ENCODE measurements at regions not wholly inside any gene's neighbourhood (a gene's known extent, or its start where the extent isn't known, plus 50 kb on each side); places are given as distances from the start of the nearest gene placed in this dataset.

GRCh38 chr2:192278701-192279100 is 84.0 kb upstream of the TMEFF2 start:
- H3K27ac ChIP-seq (ENCODE audit: low read depth in 2 of 2, low read length in 1 of 2) = no peak overlapping the region
- no peaks in the 10 kb centered on the region for H4K20me1 ChIP-seq (ENCODE audit: insufficient read depth)
- H3K9ac ChIP-seq = no peak overlapping the region
- no peaks in the 10 kb centered on the region for H3K4me1 ChIP-seq (ENCODE audit: control insufficient read depth in 1 of 2, insufficient read depth in 2 of 2, low read depth in 1 of 2, low read length in 1 of 2)
- DNase-seq = no peak
- no peaks in the 10 kb centered on the region for H3K9me2 ChIP-seq
- no peaks in the 10 kb centered on the region for H3F3A ChIP-seq (replicated peaks; ENCODE audit: insufficient read depth)
- POLR2A ChIA-PET = no interaction called here
- H3K4me2 ChIP-seq = no peak overlapping the region
- H3K4me3 ChIP-seq (ENCODE audit: low read depth in 2 of 2, low read length in 1 of 2) = no peak overlapping the region
- no peaks in the 10 kb centered on the region for H3K36me3 ChIP-seq (replicated peaks in 1 of 2; ENCODE audit: control insufficient read depth in 1 of 2, insufficient read depth in 2 of 2, low read length in 1 of 2)
- no peaks in the 10 kb centered on the region for H3K9me3 ChIP-seq
- no peak overlapping the region for H2AFZ ChIP-seq (ENCODE audit: low read depth)
- no peaks in the 10 kb centered on the region for H3K27me3 ChIP-seq (ENCODE audit: insufficient read depth)
- CTCF ChIA-PET = no interaction called here
- no peak for TF ChIP-seq YY1 (IDR thresholded peaks at IDR 0.05; ENCODE audit: low read depth)
- no peak for TF ChIP-seq EZH2phosphoT487 (IDR thresholded peaks at IDR 0.05; ENCODE audit: borderline replicate concordance, low read depth)
- TF ChIP-seq FOXJ3 (CRISPR knock-in tag; IDR thresholded peaks at IDR 0.05) = no peak
- TF ChIP-seq IRF3 (IDR thresholded peaks at IDR 0.05; ENCODE audit: low read depth, low read length) = no peak
- no peak for TF ChIP-seq REST (IDR thresholded peaks at IDR 0.05; ENCODE audit: low read depth, low read length)
- no peak for TF ChIP-seq TEAD4 (IDR thresholded peaks at IDR 0.05; ENCODE audit: borderline replicate concordance, insufficient read depth)
- TF ChIP-seq TAF1 (IDR thresholded peaks at IDR 0.05; ENCODE audit: borderline replicate concordance, low read depth, low read length) = no peak
- no peak for TF ChIP-seq MEF2A (IDR thresholded peaks at IDR 0.05; ENCODE audit: borderline replicate concordance, low read depth)
- no peak for TF ChIP-seq RFX5 (IDR thresholded peaks at IDR 0.05; ENCODE audit: low read length)
- no peak for TF ChIP-seq MAX (IDR thresholded peaks at IDR 0.05; ENCODE audit: low read depth)
- no peak for TF ChIP-seq EP300 (IDR thresholded peaks at IDR 0.05; ENCODE audit: borderline replicate concordance in 1 of 2, low read depth in 1 of 2, low read length in 1 of 2)
- TF ChIP-seq TCF12 (IDR thresholded peaks at IDR 0.05) = no peak
- no peak for TF ChIP-seq MXI1 (IDR thresholded peaks at IDR 0.05; ENCODE audit: low read depth, low read length)
- no peak for TF ChIP-seq JUND (IDR thresholded peaks at IDR 0.05)
- no peak for TF ChIP-seq CTCF (IDR thresholded peaks at IDR 0.05)
- no peaks in the 10 kb centered on the region for H3K79me2 ChIP-seq (ENCODE audit: insufficient read depth)
